ENCODE measurements at regions not wholly inside any gene's neighbourhood (a gene's known extent, or its start where the extent isn't known, plus 50 kb on each side); places are given as distances from the start of the nearest gene placed in this dataset.

GRCh38 chr11:41861838-41862237, 402.4 kb upstream of the LRRC4C start:
- TF ChIP-seq, protein P1, sequence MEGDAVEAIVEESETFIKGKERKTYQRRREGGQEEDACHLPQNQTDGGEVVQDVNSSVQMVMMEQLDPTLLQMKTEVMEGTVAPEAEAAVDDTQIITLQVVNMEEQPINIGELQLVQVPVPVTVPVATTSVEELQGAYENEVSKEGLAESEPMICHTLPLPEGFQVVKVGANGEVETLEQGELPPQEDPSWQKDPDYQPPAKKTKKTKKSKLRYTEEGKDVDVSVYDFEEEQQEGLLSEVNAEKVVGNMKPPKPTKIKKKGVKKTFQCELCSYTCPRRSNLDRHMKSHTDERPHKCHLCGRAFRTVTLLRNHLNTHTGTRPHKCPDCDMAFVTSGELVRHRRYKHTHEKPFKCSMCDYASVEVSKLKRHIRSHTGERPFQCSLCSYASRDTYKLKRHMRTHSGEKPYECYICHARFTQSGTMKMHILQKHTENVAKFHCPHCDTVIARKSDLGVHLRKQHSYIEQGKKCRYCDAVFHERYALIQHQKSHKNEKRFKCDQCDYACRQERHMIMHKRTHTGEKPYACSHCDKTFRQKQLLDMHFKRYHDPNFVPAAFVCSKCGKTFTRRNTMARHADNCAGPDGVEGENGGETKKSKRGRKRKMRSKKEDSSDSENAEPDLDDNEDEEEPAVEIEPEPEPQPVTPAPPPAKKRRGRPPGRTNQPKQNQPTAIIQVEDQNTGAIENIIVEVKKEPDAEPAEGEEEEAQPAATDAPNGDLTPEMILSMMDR (IDR thresholded peaks at IDR 0.05) = no peak
- TF ChIP-seq POLR2A (IDR thresholded peaks at IDR 0.05) = no peak
- TF ChIP-seq EP300 (IDR thresholded peaks at IDR 0.05) = no peak
